Stimulated activated naive B cell treated with anti-CD40 and anti-IgM and Interleukin-4, amounts not matched to agents 10 μg/mL and 1 μg/mL and 100 μg/mL, for 72 hours (primary cell): ENCODE measurements at regions not wholly inside any gene's neighbourhood (a gene's known extent, or its start where the extent isn't known, plus 50 kb on each side); places are given as distances from the start of the nearest gene placed in this dataset.

Experiments
- ATAC-seq, 2 donors: fragments of 150-1000 bp; cut with Tn5 transposase; replicated peaks; 2 replicates each; pipeline ENCODE4 v1.10.0; 2021; ENCODE audit warnings: moderate library complexity in 1 of 2
- DNase-seq: peaks from one replicate; pipeline ENCODE4 v3.0.0; 2021
- H3K27ac Mint-ChIP-seq: one replicate; pipeline ENCODE4 v1.8.0; 2022; ENCODE audit warnings: mild to moderate bottlenecking, mixed read lengths
- H3K27me3 Mint-ChIP-seq, 2 donors: one replicate each; pipeline ENCODE4 v1.8.0; 2022; ENCODE audit warnings: mixed read lengths in 2 of 2
- H3K36me3 Mint-ChIP-seq, 2 donors: one replicate each; pipeline ENCODE4 v1.8.0; 2022; ENCODE audit warnings: mixed read lengths in 2 of 2, mild to moderate bottlenecking in 1 of 2
- H3K4me1 Mint-ChIP-seq, 2 donors: one replicate each; pipeline ENCODE4 v1.8.0; 2022; ENCODE audit warnings: mixed read lengths in 2 of 2, mild to moderate bottlenecking in 1 of 2
- H3K4me3 Mint-ChIP-seq, 2 donors: one replicate each; pipeline ENCODE4 v1.8.0; 2022; ENCODE audit warnings: mild to moderate bottlenecking in 2 of 2, mixed read lengths in 2 of 2, moderate library complexity in 1 of 2
- H3K9me3 Mint-ChIP-seq, 2 donors: one replicate each; pipeline ENCODE4 v1.8.0; 2022; ENCODE audit warnings: mixed read lengths in 2 of 2, mild to moderate bottlenecking in 1 of 2

- DNase-seq (no peak), ATAC-seq (no peak)
- Mint-ChIP-seq H3K9me3 (peaks cover 9% of the 10 kb centered on the region in 2 donors), H3K4me3 (no peak overlapping the region), H3K27me3 (peaks cover 0 to 5% of the 10 kb centered on the region in 2 donors), H3K27ac (no peak overlapping the region), H3K36me3 (peaks cover 0 to 2% of the 10 kb centered on the region in 2 donors), H3K4me1 (no peaks in the 10 kb centered on the region)
Observed at GRCh38 chr12:41866878-41867430, 277.7 kb downstream of the GXYLT1 start.

DNA sequence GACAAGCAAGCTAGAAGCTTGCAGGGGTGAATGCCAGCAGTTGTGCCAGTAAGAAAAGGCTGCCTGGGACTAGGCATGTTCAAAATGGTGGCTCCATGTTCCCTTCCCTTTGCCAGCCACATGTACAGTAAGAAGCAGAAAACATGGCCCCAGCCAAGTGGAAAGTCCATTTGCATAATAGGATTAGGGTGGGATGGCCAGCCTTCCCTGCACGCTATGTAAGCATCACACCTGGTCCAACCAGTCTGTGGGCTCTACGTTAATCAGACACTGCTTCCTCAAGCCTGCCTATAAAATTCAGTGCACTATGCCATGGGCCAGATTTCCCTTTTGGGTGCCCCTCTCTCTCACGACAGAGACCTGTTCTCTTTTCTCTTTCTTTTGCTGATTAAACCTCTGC lies 288.4 kb downstream of the GXYLT1 start:
- H3K36me3 Mint-ChIP-seq: no peaks in the 10 kb centered on the region

DNA sequence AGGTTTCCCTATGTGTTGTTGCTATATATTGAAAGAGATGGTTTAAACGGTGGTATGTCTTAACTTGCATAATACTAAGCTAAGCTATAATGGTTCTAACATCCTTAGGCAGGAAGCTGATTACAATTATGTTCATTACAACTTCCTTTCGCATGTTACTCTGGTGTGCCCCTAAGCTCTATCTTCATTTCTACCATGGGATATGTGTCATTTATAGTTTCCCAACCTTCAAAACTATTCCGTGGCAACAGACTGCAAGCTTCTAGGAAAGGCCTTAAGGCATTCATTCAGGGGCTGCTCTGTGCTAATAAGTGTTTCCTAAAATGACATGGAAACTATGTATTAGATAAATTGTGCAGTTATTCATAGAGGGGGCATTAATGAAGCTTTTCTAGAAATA lies 294.6 kb downstream of the GXYLT1 start:
- DNase-seq: no peak
- no peaks in the 10 kb centered on the region for H3K4me1 Mint-ChIP-seq
- H3K9me3 Mint-ChIP-seq: peaks cover 0 to 2% of the 10 kb centered on the region in 2 donors
- H3K27ac Mint-ChIP-seq: no peak overlapping the region
- no peaks in the 10 kb centered on the region for H3K36me3 Mint-ChIP-seq
- no peak overlapping the region for H3K4me3 Mint-ChIP-seq
- no peak for ATAC-seq
- peaks cover 0 to 4% of the 10 kb centered on the region in 2 donors for H3K27me3 Mint-ChIP-seq

More for the DNA sequence above, 288.4 kb downstream of the GXYLT1 start:
- Mint-ChIP-seq H3K9me3 (peaks cover 0 to 6% of the 10 kb centered on the region in 2 donors), H3K27ac (no peak overlapping the region), H3K27me3 (no peaks in the 10 kb centered on the region), H3K4me1 (no peaks in the 10 kb centered on the region), H3K4me3 (no peak overlapping the region)
- ATAC-seq: no peak
- no peak for DNase-seq

DNA sequence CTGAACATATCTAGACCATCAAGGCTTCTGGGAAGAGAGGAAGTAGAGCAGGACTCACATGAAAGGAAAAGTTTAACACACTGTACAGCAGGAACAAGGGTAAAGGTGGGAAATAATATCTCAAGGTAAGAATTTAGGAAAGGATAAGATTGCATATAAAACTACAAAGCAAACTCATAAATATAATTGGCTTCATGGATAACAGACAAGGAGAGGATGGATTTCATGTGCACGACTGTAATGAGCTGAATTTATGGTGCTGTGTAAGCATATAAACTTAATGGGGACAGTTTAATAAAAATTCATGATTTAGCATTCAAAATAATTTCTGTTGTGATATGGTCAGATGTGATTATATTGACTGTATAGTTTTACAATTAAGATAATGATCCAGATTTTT lies 298.0 kb downstream of the GXYLT1 start:
- DNase-seq (no peak), ATAC-seq (no peak)
- no peaks in the 10 kb centered on the region for H3K36me3 Mint-ChIP-seq
- peaks cover 0 to 2% of the 10 kb centered on the region in 2 donors for H3K9me3 Mint-ChIP-seq
- no peaks in the 10 kb centered on the region for H3K4me1 Mint-ChIP-seq
- H3K27me3 Mint-ChIP-seq: peaks cover 0 to 4% of the 10 kb centered on the region in 2 donors
- H3K27ac Mint-ChIP-seq: no peak overlapping the region
- no peak overlapping the region for H3K4me3 Mint-ChIP-seq

- Mint-ChIP-seq H3K9me3 (no peaks in the 10 kb centered on the region), H3K4me3 (no peak overlapping the region), H3K4me1 (no peaks in the 10 kb centered on the region), H3K36me3 (no peaks in the 10 kb centered on the region), H3K27ac (no peak overlapping the region), H3K27me3 (no peaks in the 10 kb centered on the region)
- no peak for DNase-seq
- ATAC-seq: no peak
Observed at GRCh38 chr12:41836416-41836815, 308.3 kb downstream of the GXYLT1 start.

DNA sequence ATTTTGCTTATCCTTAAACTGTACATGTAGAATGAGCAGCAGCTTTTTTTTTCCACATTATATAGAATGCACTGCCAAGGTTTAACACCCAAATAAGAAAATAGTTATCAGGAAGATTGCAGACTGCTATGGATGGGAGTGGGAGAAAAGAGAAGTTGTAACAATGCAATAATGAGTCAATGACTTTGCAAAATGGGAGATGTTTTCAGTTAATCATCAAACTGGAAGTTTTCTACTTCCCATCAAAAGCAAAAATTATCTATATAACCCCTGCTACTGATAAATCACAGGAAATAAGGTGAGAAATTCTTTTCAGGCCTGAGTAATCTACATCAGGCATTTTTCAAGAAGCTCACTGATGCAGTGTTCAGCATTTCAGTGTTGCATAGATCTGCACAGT lies 309.1 kb downstream of the GXYLT1 start:
- Mint-ChIP-seq H3K9me3 (no peaks in the 10 kb centered on the region), H3K27me3 (no peaks in the 10 kb centered on the region), H3K4me1 (no peaks in the 10 kb centered on the region), H3K36me3 (no peaks in the 10 kb centered on the region), H3K27ac (no peak overlapping the region), H3K4me3 (no peak overlapping the region)
- DNase-seq (no peak), ATAC-seq (no peak)

DNA sequence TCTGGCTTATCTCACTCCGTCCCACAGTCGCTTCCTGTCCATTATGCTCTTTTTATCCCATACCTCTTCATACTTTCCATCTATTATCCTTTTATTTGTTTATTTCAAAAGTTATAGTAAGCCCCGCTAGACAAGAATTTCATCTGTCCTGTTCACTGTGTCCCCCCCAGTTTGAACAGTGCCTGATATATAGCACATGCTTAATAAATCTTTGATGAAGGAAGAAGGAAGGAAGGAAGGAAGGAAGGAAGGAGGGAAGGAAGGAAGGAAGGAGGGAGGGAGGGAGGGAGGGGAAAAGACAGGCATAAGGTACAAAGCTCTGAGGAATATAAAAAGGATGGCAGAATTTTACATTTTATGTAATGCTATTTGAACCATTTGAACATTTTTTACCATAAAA lies 324.7 kb downstream of the GXYLT1 start:
- ATAC-seq (no peak), DNase-seq (no peak)
- Mint-ChIP-seq H3K4me1 (no peaks in the 10 kb centered on the region), H3K27me3 (no peaks in the 10 kb centered on the region), H3K27ac (no peak overlapping the region), H3K36me3 (no peaks in the 10 kb centered on the region), H3K9me3 (no peaks in the 10 kb centered on the region), H3K4me3 (no peak overlapping the region)

DNA sequence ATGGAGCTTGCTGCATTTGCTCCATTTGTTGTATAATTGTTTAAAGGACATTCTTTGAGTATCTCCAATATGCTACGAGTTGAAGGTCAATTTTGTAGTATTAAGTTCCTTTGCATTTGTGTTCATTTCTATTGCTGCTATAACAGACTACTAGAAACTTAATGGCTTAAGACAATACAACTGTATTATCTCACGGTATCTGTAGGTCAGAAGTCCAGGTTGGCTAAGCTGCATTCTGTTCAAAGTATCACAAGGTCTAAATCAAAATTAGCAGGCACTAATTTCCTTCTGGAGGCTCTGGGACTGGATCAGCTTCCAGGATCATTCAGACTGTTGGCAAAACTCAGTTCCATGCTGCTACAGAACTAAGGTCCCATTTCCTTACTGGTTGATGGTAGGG lies 340.6 kb downstream of the GXYLT1 start:
- no peak overlapping the region for H3K4me3 Mint-ChIP-seq
- H3K27ac Mint-ChIP-seq: no peak overlapping the region
- no peak for ATAC-seq
- H3K9me3 Mint-ChIP-seq: peaks cover 5 to 7% of the 10 kb centered on the region in 2 donors
- no peaks in the 10 kb centered on the region for H3K36me3 Mint-ChIP-seq
- H3K4me1 Mint-ChIP-seq: no peaks in the 10 kb centered on the region
- DNase-seq: no peak
- H3K27me3 Mint-ChIP-seq: no peaks in the 10 kb centered on the region

DNA sequence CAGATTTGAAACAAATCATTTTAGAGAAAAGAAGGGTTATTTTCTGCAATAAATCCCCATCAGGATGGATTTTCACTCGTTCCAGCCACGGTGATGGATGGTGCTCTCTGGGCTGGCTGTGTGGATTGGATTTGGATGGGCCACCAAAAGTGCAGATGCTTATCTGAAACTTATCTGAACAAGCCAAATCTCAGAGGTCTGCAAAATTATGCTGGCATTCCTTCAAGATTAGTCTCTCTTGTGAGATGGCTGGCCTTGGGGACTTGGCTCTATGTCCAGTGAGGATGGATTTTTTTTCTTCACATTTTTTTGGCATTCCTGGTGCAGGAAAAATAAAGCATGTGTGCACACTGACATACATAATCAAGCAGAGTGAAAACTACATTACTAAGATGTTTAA lies 341.9 kb downstream of the GXYLT1 start:
- H3K36me3 Mint-ChIP-seq: no peaks in the 10 kb centered on the region
- H3K4me1 Mint-ChIP-seq: no peaks in the 10 kb centered on the region
- no peak overlapping the region for H3K4me3 Mint-ChIP-seq
- no peaks in the 10 kb centered on the region for H3K27me3 Mint-ChIP-seq
- no peak for DNase-seq
- ATAC-seq: no peak
- peaks cover 0 to 2% of the 10 kb centered on the region in 2 donors for H3K9me3 Mint-ChIP-seq
- H3K27ac Mint-ChIP-seq: no peak overlapping the region

DNA sequence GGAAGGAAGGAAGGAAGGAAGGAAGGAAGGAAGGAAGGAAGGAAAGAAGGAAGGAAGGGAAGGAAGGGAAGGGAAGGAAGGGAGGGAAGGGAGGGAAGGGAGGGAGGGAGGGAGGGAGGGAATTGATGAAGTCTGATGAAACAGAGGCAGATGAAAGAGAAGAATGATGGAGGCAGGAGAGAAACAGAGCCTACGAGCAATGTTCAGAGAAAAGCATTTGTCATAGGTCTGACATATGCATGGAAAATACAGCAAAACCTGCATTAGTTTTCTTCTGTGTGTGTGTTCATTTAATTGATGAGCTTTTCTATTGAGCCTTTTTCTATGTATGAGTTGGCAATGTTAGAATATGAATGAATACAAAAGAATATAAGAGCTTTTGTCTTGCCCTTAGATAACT lies 343.4 kb downstream of the GXYLT1 start:
- Mint-ChIP-seq H3K9me3 (peaks cover 0 to 2% of the 10 kb centered on the region in 2 donors), H3K36me3 (no peaks in the 10 kb centered on the region), H3K4me3 (no peak overlapping the region), H3K27ac (no peak overlapping the region), H3K27me3 (no peaks in the 10 kb centered on the region), H3K4me1 (no peaks in the 10 kb centered on the region)
- DNase-seq (no peak), ATAC-seq (no peak)

GRCh38 chr12:41799671-41800070 lies 345.0 kb downstream of the GXYLT1 start:
- no peak for DNase-seq
- Mint-ChIP-seq H3K36me3 (no peaks in the 10 kb centered on the region), H3K27me3 (no peaks in the 10 kb centered on the region), H3K4me1 (no peaks in the 10 kb centered on the region), H3K4me3 (no peak overlapping the region), H3K27ac (no peak overlapping the region), H3K9me3 (no peaks in the 10 kb centered on the region)
- no peak for ATAC-seq

GRCh38 chr12:41795910-41796309 lies 348.8 kb downstream of the GXYLT1 start:
- Mint-ChIP-seq H3K27ac (no peak overlapping the region), H3K36me3 (no peaks in the 10 kb centered on the region), H3K4me1 (no peaks in the 10 kb centered on the region), H3K9me3 (peaks cover 2 to 6% of the 10 kb centered on the region in 2 donors), H3K4me3 (no peak overlapping the region), H3K27me3 (no peaks in the 10 kb centered on the region)
- ATAC-seq (no peak), DNase-seq (no peak)

DNA sequence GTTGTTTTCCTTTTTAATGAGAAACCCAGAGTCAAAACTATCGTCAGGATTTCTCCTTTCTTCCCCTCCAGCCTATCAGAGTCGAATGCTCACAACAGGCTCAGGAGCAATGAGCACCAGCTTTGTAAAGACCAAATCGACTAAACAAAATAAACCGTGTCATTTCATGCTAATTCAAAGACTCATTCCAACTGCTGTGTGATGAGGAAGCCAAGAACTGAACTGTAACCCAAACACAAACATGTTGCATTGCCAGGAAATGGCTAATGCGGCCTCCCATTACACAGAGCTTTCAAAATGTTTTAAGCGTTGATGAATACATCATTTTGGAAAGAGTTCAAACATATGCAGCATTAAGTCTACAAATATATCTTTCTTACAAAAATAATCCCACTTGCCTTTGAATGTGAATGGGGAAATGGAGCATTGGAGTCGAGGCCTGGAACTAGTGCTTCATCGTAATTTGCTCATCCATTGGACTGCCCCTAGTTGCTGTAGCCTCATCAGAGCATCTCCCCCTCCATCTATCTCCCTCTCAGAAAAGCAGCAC lies 349.5 kb downstream of the GXYLT1 start:
- Mint-ChIP-seq H3K4me1 (no peaks in the 10 kb centered on the region), H3K27ac (no peak overlapping the region), H3K27me3 (no peaks in the 10 kb centered on the region), H3K9me3 (peaks cover 6 to 9% of the 10 kb centered on the region in 2 donors), H3K36me3 (no peaks in the 10 kb centered on the region), H3K4me3 (no peak overlapping the region)
- no peak for ATAC-seq
- no peak for DNase-seq

DNA sequence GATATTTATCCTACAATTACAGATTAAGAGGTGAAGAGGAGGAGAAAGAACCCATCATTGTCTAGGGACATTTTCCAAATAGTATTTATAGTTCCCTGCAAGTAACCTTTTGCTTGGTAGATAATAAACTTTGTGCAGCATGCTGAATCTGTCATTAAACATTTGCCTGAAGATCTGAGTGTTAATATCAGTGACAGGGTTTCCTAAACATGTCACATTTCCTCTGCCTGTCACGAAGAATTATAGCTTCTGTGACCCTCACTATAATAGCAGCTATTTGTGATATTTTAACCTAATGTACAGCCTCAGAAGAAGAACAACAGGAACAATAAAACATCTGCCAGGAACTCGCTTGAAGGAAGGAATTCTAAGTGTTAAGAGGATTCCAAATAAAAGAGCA lies 350.3 kb downstream of the GXYLT1 start:
- DNase-seq (no peak), ATAC-seq (no peak)
- H3K27me3 Mint-ChIP-seq: no peaks in the 10 kb centered on the region
- H3K4me3 Mint-ChIP-seq: no peak overlapping the region
- H3K9me3 Mint-ChIP-seq: peaks cover 6 to 9% of the 10 kb centered on the region in 2 donors
- no peaks in the 10 kb centered on the region for H3K4me1 Mint-ChIP-seq
- no peaks in the 10 kb centered on the region for H3K36me3 Mint-ChIP-seq
- H3K27ac Mint-ChIP-seq: no peak overlapping the region

GRCh38 chr12:41784957-41785356 lies 359.7 kb downstream of the GXYLT1 start:
- no peaks in the 10 kb centered on the region for H3K9me3 Mint-ChIP-seq
- DNase-seq: no peak
- H3K36me3 Mint-ChIP-seq: no peaks in the 10 kb centered on the region
- H3K4me1 Mint-ChIP-seq: no peaks in the 10 kb centered on the region
- no peak for ATAC-seq
- no peak overlapping the region for H3K4me3 Mint-ChIP-seq
- peaks cover 0 to 4% of the 10 kb centered on the region in 2 donors for H3K27me3 Mint-ChIP-seq
- no peak overlapping the region for H3K27ac Mint-ChIP-seq

GRCh38 chr12:41778934-41779333 lies 365.7 kb downstream of the GXYLT1 start:
- no peaks in the 10 kb centered on the region for H3K9me3 Mint-ChIP-seq
- H3K4me3 Mint-ChIP-seq: no peak overlapping the region
- no peak overlapping the region for H3K27ac Mint-ChIP-seq
- no peak for ATAC-seq
- peaks cover 0 to 4% of the 10 kb centered on the region in 2 donors for H3K27me3 Mint-ChIP-seq
- H3K36me3 Mint-ChIP-seq: no peaks in the 10 kb centered on the region
- no peak for DNase-seq
- no peaks in the 10 kb centered on the region for H3K4me1 Mint-ChIP-seq
